ENCODE measurements at regions not wholly inside any gene's neighbourhood (a gene's known extent, or its start where the extent isn't known, plus 50 kb on each side); places are given as distances from the start of the nearest gene placed in this dataset.

DNA sequence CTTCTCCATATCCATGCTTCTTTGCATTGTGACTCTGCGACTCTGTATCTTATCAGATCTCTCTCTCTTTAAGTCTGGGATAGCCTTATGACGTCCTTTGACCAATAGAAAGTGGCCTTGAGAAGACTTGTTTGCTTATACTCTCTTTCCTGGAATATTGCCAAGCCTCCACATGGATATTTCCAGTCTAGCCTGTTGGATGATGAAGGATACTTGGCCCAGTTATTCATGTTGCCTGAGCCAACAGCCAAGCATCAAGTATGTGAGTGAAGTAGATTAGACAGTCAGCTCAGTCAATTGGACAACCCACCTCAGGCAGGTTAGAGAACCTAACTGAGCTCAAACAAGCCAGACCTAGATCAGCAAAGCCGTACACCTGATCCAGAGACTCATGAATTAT lies 864.2 kb upstream of the MGAT4C start:
- no peak for TF ChIP-seq FOS (IDR thresholded peaks at IDR 0.05; ENCODE audit: borderline replicate concordance, insufficient read depth, low read length)
- no peak for TF ChIP-seq EZH2 (IDR thresholded peaks at IDR 0.05; ENCODE audit: borderline replicate concordance, low read depth, low read length, severe bottlenecking)
- TF ChIP-seq, protein P1, sequence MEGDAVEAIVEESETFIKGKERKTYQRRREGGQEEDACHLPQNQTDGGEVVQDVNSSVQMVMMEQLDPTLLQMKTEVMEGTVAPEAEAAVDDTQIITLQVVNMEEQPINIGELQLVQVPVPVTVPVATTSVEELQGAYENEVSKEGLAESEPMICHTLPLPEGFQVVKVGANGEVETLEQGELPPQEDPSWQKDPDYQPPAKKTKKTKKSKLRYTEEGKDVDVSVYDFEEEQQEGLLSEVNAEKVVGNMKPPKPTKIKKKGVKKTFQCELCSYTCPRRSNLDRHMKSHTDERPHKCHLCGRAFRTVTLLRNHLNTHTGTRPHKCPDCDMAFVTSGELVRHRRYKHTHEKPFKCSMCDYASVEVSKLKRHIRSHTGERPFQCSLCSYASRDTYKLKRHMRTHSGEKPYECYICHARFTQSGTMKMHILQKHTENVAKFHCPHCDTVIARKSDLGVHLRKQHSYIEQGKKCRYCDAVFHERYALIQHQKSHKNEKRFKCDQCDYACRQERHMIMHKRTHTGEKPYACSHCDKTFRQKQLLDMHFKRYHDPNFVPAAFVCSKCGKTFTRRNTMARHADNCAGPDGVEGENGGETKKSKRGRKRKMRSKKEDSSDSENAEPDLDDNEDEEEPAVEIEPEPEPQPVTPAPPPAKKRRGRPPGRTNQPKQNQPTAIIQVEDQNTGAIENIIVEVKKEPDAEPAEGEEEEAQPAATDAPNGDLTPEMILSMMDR (IDR thresholded peaks at IDR 0.05; ENCODE audit: extremely low read depth in 1 of 2, insufficient read depth in 1 of 2, low read depth in 1 of 2, low read length in 2 of 2): no peak
- no peak for TF ChIP-seq POLR2AphosphoS5 (IDR thresholded peaks at IDR 0.05; ENCODE audit: insufficient read depth, low read depth, low read length)
- no peak for TF ChIP-seq POLR2A (IDR thresholded peaks at IDR 0.05; ENCODE audit: low read depth, low read length)
- no peak for TF ChIP-seq GATA2 (IDR thresholded peaks at IDR 0.05; ENCODE audit: insufficient read depth, insufficient read length, low read depth, low read length)

All from endothelial cell of umbilical vein (primary cell).